Fibroblast of skin of right biceps (primary cell): ENCODE measurements at regions not wholly inside any gene's neighbourhood (a gene's known extent, or its start where the extent isn't known, plus 50 kb on each side); places are given as distances from the start of the nearest gene placed in this dataset.
"Not testable (repeated sequence)": the region's sequence is repeated elsewhere in the genome, so short reads cannot be mapped to it uniquely, and the experiment has no call there.

Experiments used
- DNase-seq: peaks from one replicate; pipeline ENCODE4 v3.0.0-alpha.2; 2013

GRCh38 chr7:125347269-125347668, 417.6 kb upstream of the POT1 start:
- no peak for DNase-seq

- DNase-seq: no peak
These were observed 408.5 kb upstream of the POT1 start for GRCh38 chr7:125338110-125338509.

- no peak for DNase-seq
These were observed 406.7 kb upstream of the POT1 start for GRCh38 chr7:125336326-125336725.

- peak; percentile 24 for DNase-seq
These were observed 397.1 kb upstream of the POT1 start for GRCh38 chr7:125326666-125327255.

GRCh38 chr7:125316466-125316865, 386.8 kb upstream of the POT1 start:
- no peak for DNase-seq

GRCh38 chr7:125299003-125299765, 369.6 kb upstream of the POT1 start:
- no peak for DNase-seq

GRCh38 chr7:125279961-125280360, 350.3 kb upstream of the POT1 start:
- no peak for DNase-seq

GRCh38 chr7:125278318-125278717, 348.7 kb upstream of the POT1 start:
- DNase-seq: no peak

- DNase-seq: not testable (repeated sequence)
These were observed 345.1 kb upstream of the POT1 start for GRCh38 chr7:125274742-125275141.

- not testable (repeated sequence) for DNase-seq
These were observed 334.7 kb upstream of the POT1 start for GRCh38 chr7:125264174-125264856.

- DNase-seq: not testable (repeated sequence)
These were observed 329.3 kb upstream of the POT1 start for GRCh38 chr7:125258876-125259417.

- DNase-seq: no peak
These were observed 328.0 kb upstream of the POT1 start for GRCh38 chr7:125257617-125258016.

- DNase-seq: no peak
These were observed 326.8 kb upstream of the POT1 start for GRCh38 chr7:125256446-125256845.

- DNase-seq: no peak
These were observed 326.2 kb upstream of the POT1 start for GRCh38 chr7:125255810-125256209.

GRCh38 chr7:125254566-125254965, 324.9 kb upstream of the POT1 start:
- no peak for DNase-seq

GRCh38 chr7:125253452-125254190, 324.0 kb upstream of the POT1 start:
- no peak for DNase-seq

GRCh38 chr7:125247514-125248098, 318.0 kb upstream of the POT1 start:
- no peak for DNase-seq

GRCh38 chr7:125246706-125247105, 317.1 kb upstream of the POT1 start:
- no peak for DNase-seq

GRCh38 chr7:125241548-125241947, 311.9 kb upstream of the POT1 start:
- no peak for DNase-seq

- DNase-seq: no peak
These were observed 293.0 kb upstream of the POT1 start for GRCh38 chr7:125222596-125222995.

GRCh38 chr7:125218076-125218475, 288.5 kb upstream of the POT1 start:
- DNase-seq: no peak

- DNase-seq: no peak
These were observed 271.4 kb upstream of the POT1 start for GRCh38 chr7:125201002-125201401.
